Cardiac fibroblast (primary cell): ENCODE measurements at regions not wholly inside any gene's neighbourhood (a gene's known extent, or its start where the extent isn't known, plus 50 kb on each side); places are given as distances from the start of the nearest gene placed in this dataset.
A peak's percentile ranks its signal among the peaks of the same experiment; 100 is the strongest.

ENCODE experiments used
- DNase-seq, 2 donors: peaks; one replicate each; pipeline versions ENCODE4 v3.0.0 to v3.0.0-alpha.2; 2010; ENCODE audit warnings: low read depth in 2 of 2
- H3K4me3 ChIP-seq, 2 donors: replicated peaks in 1 of 2; 1 replicate in 1 of 2; 2 replicates in 1 of 2; pipeline ENCODE4 v1.5.1; 2011; ENCODE audit warnings: low read depth in 2 of 2, low read length in 2 of 2, mild to moderate bottlenecking in 2 of 2, moderate library complexity in 1 of 2
- TF ChIP-seq, protein P1 (sequence below): IDR thresholded peaks from one replicate; pipeline ENCODE4 v1.5.1; 2011; ENCODE audit warnings: low read depth, mild to moderate bottlenecking, low read length, inconsistent platforms

DNA sequence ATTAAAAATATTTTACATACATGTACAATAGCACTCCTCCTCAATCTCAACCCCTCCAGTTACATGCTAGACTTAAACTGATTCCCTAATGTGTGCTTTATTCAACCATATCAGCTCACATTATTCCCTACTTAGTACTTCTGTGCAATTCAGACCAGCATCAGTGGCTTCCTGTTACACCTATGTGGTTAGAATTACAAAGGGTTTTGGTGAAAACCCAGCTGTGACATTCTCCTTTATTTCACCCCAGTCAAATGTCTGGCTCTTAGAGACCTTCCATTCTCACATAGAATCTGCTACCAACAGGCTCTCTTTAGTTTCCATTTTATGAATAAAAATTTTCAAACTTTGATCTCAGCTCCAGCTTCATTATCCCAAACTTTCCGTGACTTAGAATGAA is 85.2 kb upstream of the SLC7A11 start:
- TF ChIP-seq, protein P1, sequence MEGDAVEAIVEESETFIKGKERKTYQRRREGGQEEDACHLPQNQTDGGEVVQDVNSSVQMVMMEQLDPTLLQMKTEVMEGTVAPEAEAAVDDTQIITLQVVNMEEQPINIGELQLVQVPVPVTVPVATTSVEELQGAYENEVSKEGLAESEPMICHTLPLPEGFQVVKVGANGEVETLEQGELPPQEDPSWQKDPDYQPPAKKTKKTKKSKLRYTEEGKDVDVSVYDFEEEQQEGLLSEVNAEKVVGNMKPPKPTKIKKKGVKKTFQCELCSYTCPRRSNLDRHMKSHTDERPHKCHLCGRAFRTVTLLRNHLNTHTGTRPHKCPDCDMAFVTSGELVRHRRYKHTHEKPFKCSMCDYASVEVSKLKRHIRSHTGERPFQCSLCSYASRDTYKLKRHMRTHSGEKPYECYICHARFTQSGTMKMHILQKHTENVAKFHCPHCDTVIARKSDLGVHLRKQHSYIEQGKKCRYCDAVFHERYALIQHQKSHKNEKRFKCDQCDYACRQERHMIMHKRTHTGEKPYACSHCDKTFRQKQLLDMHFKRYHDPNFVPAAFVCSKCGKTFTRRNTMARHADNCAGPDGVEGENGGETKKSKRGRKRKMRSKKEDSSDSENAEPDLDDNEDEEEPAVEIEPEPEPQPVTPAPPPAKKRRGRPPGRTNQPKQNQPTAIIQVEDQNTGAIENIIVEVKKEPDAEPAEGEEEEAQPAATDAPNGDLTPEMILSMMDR, result no peak
- H3K4me3 ChIP-seq, result no peak overlapping the region

DNA sequence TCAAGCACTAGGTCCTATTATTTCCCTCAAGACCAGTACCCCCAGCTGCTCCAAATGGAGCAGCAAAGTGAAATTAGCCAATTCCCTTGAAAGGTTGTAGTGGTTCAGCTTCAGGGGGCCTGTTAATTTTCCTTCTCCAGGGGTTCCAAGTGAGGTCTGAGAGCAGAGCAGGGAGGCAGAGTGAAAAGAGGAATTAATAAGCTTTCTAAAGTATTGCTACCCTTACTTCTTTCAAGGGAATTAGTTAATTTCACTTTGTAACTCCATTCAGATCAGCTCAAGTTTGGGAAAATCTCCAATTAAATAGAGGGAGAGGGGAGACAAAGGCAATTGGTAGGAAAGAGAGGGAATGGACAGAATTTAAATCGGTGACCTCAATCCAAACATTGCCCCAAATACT is 78.7 kb upstream of the SLC7A11 start:
- DNase-seq, result no peak
- TF ChIP-seq, protein P1, result no peak
- H3K4me3 ChIP-seq, result no peak overlapping the region

More for the DNA sequence above, 85.2 kb upstream of the SLC7A11 start:
- no peak for DNase-seq

DNA sequence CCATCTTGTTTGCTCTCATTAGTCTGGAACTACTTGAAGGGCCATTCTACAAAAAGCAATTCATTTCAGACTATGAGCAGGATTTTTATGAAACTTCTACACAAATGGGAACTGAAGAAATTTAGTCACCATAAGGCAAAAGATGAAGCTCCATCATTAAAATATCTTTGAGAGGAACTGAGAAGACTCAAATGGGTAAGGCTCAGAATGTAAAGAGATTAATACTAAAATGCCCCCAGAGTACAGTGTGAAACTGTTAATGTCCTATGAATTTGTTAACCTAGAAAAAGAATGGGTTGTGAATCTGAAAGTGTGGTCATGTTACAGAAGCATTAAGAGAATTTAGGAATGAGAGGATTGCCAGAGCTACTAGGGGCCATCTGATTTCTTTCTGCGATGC is 77.9 kb upstream of the SLC7A11 start:
- TF ChIP-seq, protein P1, result no peak
- no peak overlapping the region for H3K4me3 ChIP-seq
- no peak for DNase-seq

DNA sequence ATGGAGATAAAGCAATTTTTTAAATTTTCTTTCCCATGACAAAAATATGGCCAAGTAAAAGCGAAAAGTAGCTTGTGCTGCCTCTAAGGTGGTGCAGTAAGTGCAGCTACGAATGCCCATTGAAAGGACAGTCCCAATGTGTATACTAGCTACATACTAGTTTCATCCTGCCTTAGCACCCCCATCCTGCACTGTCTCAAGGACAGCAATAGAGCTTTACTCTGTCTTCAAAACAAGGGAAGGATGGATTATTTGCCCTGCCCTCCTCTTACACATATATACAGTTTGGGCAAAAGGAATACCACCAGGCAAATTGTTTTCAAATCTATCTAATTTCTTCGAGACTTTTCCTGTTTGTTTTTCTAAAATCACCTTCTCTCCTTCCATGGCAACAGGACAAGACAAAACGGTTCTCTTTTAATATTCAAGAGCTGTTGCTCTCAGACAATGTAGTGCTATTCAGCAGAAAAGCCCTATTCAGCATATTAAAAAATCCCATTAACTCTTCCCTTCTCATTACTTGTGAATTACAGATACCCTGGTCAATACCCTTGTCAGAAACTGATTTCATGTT is 75.1 kb upstream of the SLC7A11 start:
- TF ChIP-seq, protein P1, result no peak
- no peak for DNase-seq
- no peak overlapping the region for H3K4me3 ChIP-seq

DNA sequence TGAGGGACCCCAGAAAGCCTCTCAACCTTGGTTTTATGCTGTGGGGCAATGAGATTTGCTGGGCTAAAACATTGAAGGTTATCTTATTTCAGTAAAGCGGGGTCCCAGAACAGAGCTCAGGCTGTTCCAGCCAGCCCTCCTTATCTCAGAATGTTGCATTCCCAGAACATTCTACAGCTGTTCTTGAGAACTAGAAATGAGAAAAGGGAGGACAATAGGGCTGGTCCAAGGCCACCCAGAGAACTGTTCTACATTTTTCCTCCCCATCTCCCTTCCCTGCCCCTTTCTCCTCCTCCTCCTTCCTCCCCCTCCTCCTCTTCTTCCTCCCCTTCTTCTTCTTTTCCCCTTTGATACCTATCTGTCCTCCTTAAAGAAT is 70.4 kb upstream of the SLC7A11 start:
- TF ChIP-seq, protein P1, result no peak
- H3K4me3 ChIP-seq, result no peak overlapping the region
- peak in 1 of 2 donors; percentile 33 for DNase-seq

DNA sequence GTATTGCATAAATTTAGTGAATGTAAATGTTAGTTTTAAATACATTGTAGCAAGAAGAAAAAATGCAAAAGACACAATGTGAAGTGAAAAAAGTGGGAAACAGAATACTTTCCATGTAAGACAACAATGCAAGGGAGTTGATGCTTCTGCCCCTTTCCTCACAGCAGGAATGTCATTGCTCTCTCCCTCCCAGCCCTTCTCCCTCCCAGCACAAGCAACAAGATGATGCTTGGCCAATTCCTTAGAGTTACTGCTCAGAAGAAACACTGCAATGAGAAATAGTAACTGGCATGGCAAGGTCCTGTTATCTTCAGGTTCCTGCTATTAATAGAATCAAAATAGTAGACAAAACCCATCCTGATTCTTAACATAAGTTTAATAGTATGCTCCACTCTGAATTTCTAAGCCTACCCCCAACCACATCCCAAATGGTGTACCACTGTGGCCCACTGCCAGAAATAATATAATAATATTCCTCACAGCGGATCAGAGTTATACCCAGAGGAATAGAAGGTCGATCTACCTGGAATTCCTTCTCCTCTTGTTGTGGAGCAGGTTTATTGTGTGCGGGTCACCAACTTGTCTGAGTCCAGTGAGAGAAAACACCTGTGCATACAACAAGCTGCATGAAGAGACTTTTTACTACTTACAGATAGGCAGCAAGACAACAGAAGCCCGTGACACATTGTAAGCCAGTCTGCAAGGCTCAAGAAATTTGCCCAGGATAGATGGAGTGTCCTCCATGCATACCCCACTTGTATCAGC is 69.8 kb upstream of the SLC7A11 start:
- TF ChIP-seq, protein P1, result no peak
- no peak overlapping the region for H3K4me3 ChIP-seq
- peak in 1 of 2 donors; percentile 48 for DNase-seq
